Breast epithelium (tissue), 3 donors: ENCODE measurements at regions not wholly inside any gene's neighbourhood (a gene's known extent, or its start where the extent isn't known, plus 50 kb on each side); places are given as distances from the start of the nearest gene placed in this dataset.

Source experiments
- CTCF ChIP-seq, 3 donors: fragments of 450-650 bp; IDR thresholded peaks; one replicate each; pipeline ENCODE4 v1.5.1; 2016 to 2017; ENCODE audit warnings: antibody characterized with exemption in 3 of 3, mild to moderate bottlenecking in 3 of 3, moderate library complexity in 3 of 3
- POLR2A ChIP-seq: fragments of 450-650 bp; IDR thresholded peaks from one replicate; pipeline ENCODE4 v1.6.1; 2016; ENCODE audit warnings: antibody characterized with exemption, mild to moderate bottlenecking, moderate library complexity

GRCh38 chr6:103819509-103819908 is 1040.2 kb downstream of the HACE1 start:
- no peak for TF ChIP-seq CTCF (IDR thresholded peaks at IDR 0.05)
- TF ChIP-seq POLR2A = no peak
